ENCODE measurements at regions not wholly inside any gene's neighbourhood (a gene's known extent, or its start where the extent isn't known, plus 50 kb on each side); places are given as distances from the start of the nearest gene placed in this dataset.

GRCh38 chr14:34113991-34114390 lies 163.1 kb upstream of the EGLN3 start:
- no peaks in the 10 kb centered on the region for H3K79me2 ChIP-seq (replicated peaks; ENCODE audit: insufficient read depth, low read length)
- no peaks in the 10 kb centered on the region for H3F3A ChIP-seq (ENCODE audit: insufficient read depth, low read length, poor library complexity, severe bottlenecking)
- no peaks in the 10 kb centered on the region for H3K27me3 ChIP-seq (ENCODE audit: insufficient read depth, low read depth, low read length)
- H2AFZ ChIP-seq (ENCODE audit: low read depth, low read length), result no peak overlapping the region
- TF ChIP-seq MXI1 (conservative IDR thresholded peaks at IDR 0.05; ENCODE audit: poor library complexity, severe bottlenecking) (no peak), POLR2AphosphoS5 (IDR thresholded peaks at IDR 0.05) (no peak), RAD21 (conservative IDR thresholded peaks at IDR 0.05) (no peak)
- no peak overlapping the region for H3K4me2 ChIP-seq (ENCODE audit: low read length)
- H4K20me1 ChIP-seq (ENCODE audit: insufficient read depth), result no peaks in the 10 kb centered on the region
- no peak overlapping the region for H3K4me3 ChIP-seq (ENCODE audit: low read length)
- peaks cover 4% of the 10 kb centered on the region for H3K9me3 ChIP-seq (ENCODE audit: low read length)
- H3K36me3 ChIP-seq (ENCODE audit: insufficient read depth, low read length), result no peaks in the 10 kb centered on the region
- H3K9me2 ChIP-seq (ENCODE audit: insufficient read depth, low read length), result no peaks in the 10 kb centered on the region
- no peak overlapping the region for H3K27ac ChIP-seq (ENCODE audit: low read length)
- no peak overlapping the region for H3K9ac ChIP-seq (ENCODE audit: low read length)

- H3K27ac ChIP-seq (ENCODE audit: low read length), result no peak overlapping the region
- no peak overlapping the region for H3K4me2 ChIP-seq (ENCODE audit: low read length)
- H3K9me3 ChIP-seq (ENCODE audit: low read length), result peaks cover 4% of the 10 kb centered on the region
- H4K20me1 ChIP-seq (ENCODE audit: insufficient read depth), result no peaks in the 10 kb centered on the region
- no peaks in the 10 kb centered on the region for H3K9me2 ChIP-seq (ENCODE audit: insufficient read depth, low read length)
- H3F3A ChIP-seq (ENCODE audit: insufficient read depth, low read length, poor library complexity, severe bottlenecking), result no peaks in the 10 kb centered on the region
- no peaks in the 10 kb centered on the region for H3K79me2 ChIP-seq (replicated peaks; ENCODE audit: insufficient read depth, low read length)
- no peaks in the 10 kb centered on the region for H3K36me3 ChIP-seq (ENCODE audit: insufficient read depth, low read length)
- no peak overlapping the region for H3K9ac ChIP-seq (ENCODE audit: low read length)
- H2AFZ ChIP-seq (ENCODE audit: low read depth, low read length), result no peak overlapping the region
- TF ChIP-seq CTCF (IDR thresholded peaks at IDR 0.05; ENCODE audit: poor library complexity, severe bottlenecking), result no peak
- no peak for TF ChIP-seq RAD21 (conservative IDR thresholded peaks at IDR 0.05)
- TF ChIP-seq REST (IDR thresholded peaks at IDR 0.05; ENCODE audit: borderline replicate concordance), result no peak
- no peak for TF ChIP-seq SMC3 (conservative IDR thresholded peaks at IDR 0.05; ENCODE audit: poor library complexity)
- no peak for TF ChIP-seq MXI1 (conservative IDR thresholded peaks at IDR 0.05; ENCODE audit: poor library complexity, severe bottlenecking)
- no peak for TF ChIP-seq TAF1 (IDR thresholded peaks at IDR 0.05; ENCODE audit: low read depth)
- no peak for TF ChIP-seq EZH2 (IDR thresholded peaks at IDR 0.05; ENCODE audit: borderline replicate concordance, insufficient read depth, low read length, poor library complexity, severe bottlenecking)
- TF ChIP-seq POLR2AphosphoS5 (IDR thresholded peaks at IDR 0.05), result no peak
- TF ChIP-seq EP300 (conservative IDR thresholded peaks at IDR 0.05; ENCODE audit: poor library complexity, severe bottlenecking), result no peak
- H3K4me3 ChIP-seq (ENCODE audit: low read length), result no peak overlapping the region
- H3K27me3 ChIP-seq (ENCODE audit: insufficient read depth, low read depth, low read length), result no peaks in the 10 kb centered on the region
Observed at GRCh38 chr14:34113005-34113511, 162.2 kb upstream of the EGLN3 start.
